ENCODE measurements at regions not wholly inside any gene's neighbourhood (a gene's known extent, or its start where the extent isn't known, plus 50 kb on each side); places are given as distances from the start of the nearest gene placed in this dataset.

GRCh38 chr14:106490442-106490841 is 964.1 kb downstream of the TMEM121 start:
- Mint-ChIP-seq H3K4me1 (ENCODE audit: low read depth, unreplicated experiment) (no peaks in the 10 kb centered on the region), H3K27me3 (ENCODE audit: low read depth, unreplicated experiment) (no peaks in the 10 kb centered on the region), H3K27ac (ENCODE audit: unreplicated experiment) (no peak overlapping the region), H3K4me3 (ENCODE audit: unreplicated experiment) (no peak overlapping the region), H3K36me3 (ENCODE audit: low read depth, unreplicated experiment) (no peaks in the 10 kb centered on the region), H3K9me3 (ENCODE audit: unreplicated experiment) (peaks cover 2% of the 10 kb centered on the region)
- Histone ChIP-seq H3K79me2 (ENCODE audit: insufficient read depth, low read length) (no peaks in the 10 kb centered on the region), H3K4me2 (ENCODE audit: low read length) (no peak overlapping the region), H4K20me1 (ENCODE audit: insufficient read depth, low read length) (no peaks in the 10 kb centered on the region), H2AFZ (ENCODE audit: low read depth, low read length) (no peak overlapping the region), H3K9me3 (ENCODE audit: insufficient read depth, low read depth, low read length) (peaks cover 8% of the 10 kb centered on the region), H3K27me3 (ENCODE audit: insufficient read depth, low read length) (no peaks in the 10 kb centered on the region), H3K27ac (ENCODE audit: low read depth, low read length) (no peak overlapping the region), H3K36me3 (ENCODE audit: insufficient read depth, low read length) (no peaks in the 10 kb centered on the region), H3K9ac (ENCODE audit: low read length) (no peak overlapping the region), H3K4me1 (ENCODE audit: insufficient read depth, low read length) (no peaks in the 10 kb centered on the region), H3K4me3 (ENCODE audit: insufficient read depth, low read depth, low read length) (no peak overlapping the region)
- no peak for TF ChIP-seq EZH2 (IDR thresholded peaks at IDR 0.05; ENCODE audit: insufficient read depth, low read length)
- TF ChIP-seq CTCF (IDR thresholded peaks at IDR 0.05; ENCODE audit: insufficient read depth, low read depth, low read length) = no peak
- no peak for DNase-seq (ENCODE audit: low read depth)
- FAIRE-seq = no peak

- peaks cover 2% of the 10 kb centered on the region for H3K9me3 Mint-ChIP-seq (ENCODE audit: unreplicated experiment)
Observed at GRCh38 chr14:106491851-106492250, 965.5 kb downstream of the TMEM121 start.

More at GRCh38 chr14:106491851-106492250, 965.5 kb downstream of the TMEM121 start:
- Histone ChIP-seq H4K20me1 (ENCODE audit: insufficient read depth, low read length) (no peaks in the 10 kb centered on the region), H3K9ac (ENCODE audit: low read length) (no peak overlapping the region), H3K4me1 (ENCODE audit: insufficient read depth, low read length) (no peaks in the 10 kb centered on the region), H3K36me3 (ENCODE audit: insufficient read depth, low read length) (no peaks in the 10 kb centered on the region), H3K4me2 (ENCODE audit: low read length) (no peak overlapping the region), H3K79me2 (ENCODE audit: insufficient read depth, low read length) (no peaks in the 10 kb centered on the region), H3K9me3 (ENCODE audit: insufficient read depth, low read depth, low read length) (peaks cover 8% of the 10 kb centered on the region), H3K4me3 (ENCODE audit: insufficient read depth, low read depth, low read length) (no peak overlapping the region), H3K27ac (ENCODE audit: low read depth, low read length) (no peak overlapping the region), H3K27me3 (ENCODE audit: insufficient read depth, low read length) (no peaks in the 10 kb centered on the region), H2AFZ (ENCODE audit: low read depth, low read length) (no peak overlapping the region)
- TF ChIP-seq EZH2 (IDR thresholded peaks at IDR 0.05; ENCODE audit: insufficient read depth, low read length) = no peak
- no peak for TF ChIP-seq CTCF (IDR thresholded peaks at IDR 0.05; ENCODE audit: insufficient read depth, low read depth, low read length)
- no peaks in the 10 kb centered on the region for H3K36me3 Mint-ChIP-seq (ENCODE audit: low read depth, unreplicated experiment)
- FAIRE-seq (no peak), DNase-seq (ENCODE audit: low read depth) (no peak)
- H3K27ac Mint-ChIP-seq (ENCODE audit: unreplicated experiment) = no peak overlapping the region
- no peaks in the 10 kb centered on the region for H3K4me1 Mint-ChIP-seq (ENCODE audit: low read depth, unreplicated experiment)
- H3K27me3 Mint-ChIP-seq (ENCODE audit: low read depth, unreplicated experiment) = no peaks in the 10 kb centered on the region
- H3K4me3 Mint-ChIP-seq (ENCODE audit: unreplicated experiment) = no peak overlapping the region
